Lung (tissue), 11 donors: ENCODE measurements at regions not wholly inside any gene's neighbourhood (a gene's known extent, or its start where the extent isn't known, plus 50 kb on each side); places are given as distances from the start of the nearest gene placed in this dataset.

Experiments used
- ATAC-seq: fragments of 200-7000 bp; cut with Tn5 transposase; one replicate; pipeline ENCODE4 v1.9.1; 2020; ENCODE audit warnings: moderate number of reproducible peaks; ENCODE audit not compliant: insufficient read depth, low FRiP score
- DNase-seq, 3 donors: peaks; one replicate each; pipeline ENCODE4 v3.0.0-alpha.2; 2013 to 2017
- H3K27ac ChIP-seq, 2 donors: one replicate each; pipeline ENCODE4 v1.5.1; 2013; ENCODE audit warnings: mild to moderate bottlenecking in 2 of 2, moderate library complexity in 2 of 2, control low read depth in 1 of 2, inconsistent platforms in 1 of 2, low read depth in 1 of 2, low read length in 1 of 2
- H3K27me3 ChIP-seq, 3 donors: one replicate each; pipeline ENCODE4 v1.5.1; 2013; ENCODE audit warnings: low read length in 2 of 3; ENCODE audit not compliant: control insufficient read depth in 3 of 3, insufficient read depth in 3 of 3
- H3K36me3 ChIP-seq, 4 donors: one replicate each; pipeline ENCODE4 v1.5.1; 2013; ENCODE audit warnings: low read length in 4 of 4, mild to moderate bottlenecking in 1 of 4, moderate library complexity in 1 of 4; ENCODE audit not compliant: control insufficient read depth in 4 of 4, insufficient read depth in 4 of 4
- H3K4me1 ChIP-seq, 5 donors: one replicate each; pipeline ENCODE4 v1.5.1; 2013; ENCODE audit warnings: low read length in 5 of 5, mild to moderate bottlenecking in 2 of 5, moderate library complexity in 1 of 5; ENCODE audit not compliant: control insufficient read depth in 5 of 5, insufficient read depth in 5 of 5
- H3K4me3 ChIP-seq: one replicate; pipeline ENCODE4 v1.5.1; 2013; ENCODE audit warnings: mild to moderate bottlenecking, control low read depth, moderate library complexity
- H3K9ac ChIP-seq, 2 donors: one replicate each; pipeline ENCODE4 v1.5.1; 2013; ENCODE audit warnings: low read length in 2 of 2, control low read depth in 1 of 2; ENCODE audit not compliant: insufficient read depth in 1 of 2
- H3K9me3 ChIP-seq, 4 donors: one replicate each; pipeline ENCODE4 v1.5.1; 2013; ENCODE audit warnings: low read length in 3 of 4, mild to moderate bottlenecking in 1 of 4, moderate library complexity in 1 of 4; ENCODE audit not compliant: control insufficient read depth in 4 of 4, insufficient read depth in 3 of 4
- WGBS, 2 donors: extraction: QIAGEN DNeasy Blood & Tissue Kit; methylation state at CpG; one replicate each; pipeline ENCODE4 v1.1.7; 2013; 5-methylcytosine and 5-hydroxymethylcytosine counted together
- TF ChIP-seq, protein P1 (sequence below): IDR thresholded peaks from 2 replicates; pipeline ENCODE4 v1.5.1; 2012; ENCODE audit warnings: mild to moderate bottlenecking; ENCODE audit errors: control extremely low read depth, extremely low read depth
- donor health status: control.
- donor health status: control.
- donor health status: Bipolar disorder and iron deficiency.
- donor health status: healthy.
- donor health status: DM: yes; HTN: yes; CAD: no.

DNA sequence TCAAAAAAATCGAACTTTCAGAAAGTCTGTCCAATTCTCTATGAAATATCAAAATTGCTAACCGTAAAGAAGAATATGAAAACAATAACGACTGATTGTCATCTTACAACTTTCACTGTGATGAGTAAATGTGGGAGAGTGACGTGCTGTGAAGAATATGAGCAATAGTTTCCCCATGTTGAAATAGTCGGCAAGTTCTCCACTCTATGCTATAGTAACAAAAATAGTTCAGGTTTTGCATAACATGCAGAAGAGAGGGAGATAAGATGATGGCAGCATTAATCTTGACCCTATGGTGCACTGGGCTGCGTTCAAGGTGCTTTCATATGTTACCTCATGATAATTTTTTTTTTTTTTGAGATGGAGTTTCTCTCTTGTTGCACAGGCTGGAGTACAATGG is 196.8 kb upstream of the CYRIA start:
- H3K36me3 ChIP-seq = no peaks in the 10 kb centered on the region
- 73 to 77% methylated on average over 6 of the region's 6 CpGs for WGBS, 2 donors
- TF ChIP-seq, protein P1, sequence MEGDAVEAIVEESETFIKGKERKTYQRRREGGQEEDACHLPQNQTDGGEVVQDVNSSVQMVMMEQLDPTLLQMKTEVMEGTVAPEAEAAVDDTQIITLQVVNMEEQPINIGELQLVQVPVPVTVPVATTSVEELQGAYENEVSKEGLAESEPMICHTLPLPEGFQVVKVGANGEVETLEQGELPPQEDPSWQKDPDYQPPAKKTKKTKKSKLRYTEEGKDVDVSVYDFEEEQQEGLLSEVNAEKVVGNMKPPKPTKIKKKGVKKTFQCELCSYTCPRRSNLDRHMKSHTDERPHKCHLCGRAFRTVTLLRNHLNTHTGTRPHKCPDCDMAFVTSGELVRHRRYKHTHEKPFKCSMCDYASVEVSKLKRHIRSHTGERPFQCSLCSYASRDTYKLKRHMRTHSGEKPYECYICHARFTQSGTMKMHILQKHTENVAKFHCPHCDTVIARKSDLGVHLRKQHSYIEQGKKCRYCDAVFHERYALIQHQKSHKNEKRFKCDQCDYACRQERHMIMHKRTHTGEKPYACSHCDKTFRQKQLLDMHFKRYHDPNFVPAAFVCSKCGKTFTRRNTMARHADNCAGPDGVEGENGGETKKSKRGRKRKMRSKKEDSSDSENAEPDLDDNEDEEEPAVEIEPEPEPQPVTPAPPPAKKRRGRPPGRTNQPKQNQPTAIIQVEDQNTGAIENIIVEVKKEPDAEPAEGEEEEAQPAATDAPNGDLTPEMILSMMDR = no peak
- H3K9me3 ChIP-seq = no peaks in the 10 kb centered on the region
- ATAC-seq (no peak), DNase-seq (no peak)
- H3K27ac ChIP-seq = no peak overlapping the region
- H3K27me3 ChIP-seq = no peaks in the 10 kb centered on the region
- H3K9ac ChIP-seq = no peak overlapping the region
- no peak overlapping the region for H3K4me3 ChIP-seq
- H3K4me1 ChIP-seq = no peaks in the 10 kb centered on the region

GRCh38 chr2:16861530-16861929 is 195.9 kb upstream of the CYRIA start:
- TF ChIP-seq, protein P1 = no peak
- H3K27ac ChIP-seq = no peak overlapping the region
- no peaks in the 10 kb centered on the region for H3K9me3 ChIP-seq
- no peak overlapping the region for H3K9ac ChIP-seq
- no peaks in the 10 kb centered on the region for H3K4me1 ChIP-seq
- no peak overlapping the region for H3K4me3 ChIP-seq
- ATAC-seq (no peak), DNase-seq (no peak)
- no peaks in the 10 kb centered on the region for H3K36me3 ChIP-seq
- no peaks in the 10 kb centered on the region for H3K27me3 ChIP-seq
- 26 to 53% methylated on average over 2 of the region's 2 CpGs for WGBS, 2 donors

DNA sequence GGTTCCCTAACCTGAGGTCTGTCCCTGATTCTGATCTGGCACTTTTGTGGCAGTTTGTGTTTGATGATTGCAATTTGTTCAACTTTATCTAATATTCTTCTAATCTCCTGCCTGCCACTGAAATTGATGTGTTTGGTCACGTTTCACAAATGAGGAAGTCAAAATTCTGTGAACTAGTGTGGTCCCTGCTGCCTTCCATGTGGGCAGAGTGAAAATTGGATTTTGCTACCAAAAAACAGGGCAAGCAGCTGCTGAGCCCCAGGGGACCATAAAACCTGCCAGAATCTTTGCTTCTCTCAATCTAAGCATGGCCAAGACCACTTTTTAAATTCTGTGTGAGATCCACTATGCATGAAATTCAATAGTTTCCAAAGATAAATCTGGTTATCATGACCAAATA is 195.5 kb upstream of the CYRIA start:
- Histone ChIP-seq H3K4me3 (no peak overlapping the region), H3K9me3 (no peaks in the 10 kb centered on the region), H3K36me3 (no peaks in the 10 kb centered on the region), H3K4me1 (no peaks in the 10 kb centered on the region), H3K27me3 (no peaks in the 10 kb centered on the region), H3K9ac (no peak overlapping the region), H3K27ac (no peak overlapping the region)
- no peak for ATAC-seq
- TF ChIP-seq, protein P1 = no peak
- DNase-seq = no peak
- WGBS, 2 donors = 6 to 43% methylated on average over 1 of the region's 1 CpG

DNA sequence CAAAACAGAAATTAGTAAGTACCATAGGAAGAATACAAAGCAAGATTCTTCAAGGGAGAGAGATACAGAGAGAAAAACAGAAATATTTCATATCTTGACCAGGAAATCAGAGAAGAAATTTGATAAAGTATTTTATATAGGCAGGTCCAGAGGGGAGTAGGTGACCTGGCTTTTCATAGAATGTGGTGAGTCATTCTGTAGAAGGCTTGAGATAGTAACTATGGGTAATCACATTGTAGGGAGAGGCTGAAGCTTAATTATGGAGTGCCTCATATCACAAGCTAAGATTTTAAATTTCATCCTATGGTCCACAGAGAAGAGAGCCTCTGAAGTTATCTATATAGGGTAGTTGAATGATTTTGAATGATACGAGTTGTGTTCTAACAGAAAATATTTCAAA is 195.0 kb upstream of the CYRIA start:
- WGBS, 2 donors = 81 to 98% methylated on average over 1 of the region's 1 CpG
- Histone ChIP-seq H3K9me3 (no peaks in the 10 kb centered on the region), H3K36me3 (no peaks in the 10 kb centered on the region), H3K27me3 (no peaks in the 10 kb centered on the region), H3K9ac (no peak overlapping the region), H3K27ac (no peak overlapping the region), H3K4me3 (no peak overlapping the region), H3K4me1 (no peaks in the 10 kb centered on the region)
- TF ChIP-seq, protein P1 = no peak
- DNase-seq = no peak
- ATAC-seq = no peak
